H1 (cell line): ENCODE measurements at regions not wholly inside any gene's neighbourhood (a gene's known extent, or its start where the extent isn't known, plus 50 kb on each side); places are given as distances from the start of the nearest gene placed in this dataset.

Source experiments
- CTCF ChIA-PET: fragments of 300-600 bp; sonication (Branson Sonifier 250); formaldehyde crosslinking; loops from one replicate; lab custom pipeline; 2021; ENCODE audit not compliant: partially characterized antibody; lab: Charles Lee
- POLR2A ChIA-PET: fragments of 300-600 bp; sonication (Branson Sonifier 250); formaldehyde crosslinking; loops from one replicate; lab custom pipeline; 2021; ENCODE audit warnings: inconsistent platforms; ENCODE audit not compliant: partially characterized antibody; lab: Charles Lee
- DNase-seq, 2 experiments: peaks; one replicate each; pipeline versions ENCODE4 v3.0.0 to v3.0.0-alpha.2; 2010 to 2022; ENCODE audit warnings: low spot score in 2 of 2, low read depth in 1 of 2, mixed read lengths in 1 of 2
- FAIRE-seq: peaks from 2 replicates; lab custom pipeline; 2011; peaks lifted over from hg19 to GRCh38; lab: Jason Lieb, UNC
- H2AFZ ChIP-seq: 2 replicates; pipeline ENCODE4 v1.8.1; 2012; ENCODE audit warnings: low read length, inconsistent platforms
- H2AK5ac ChIP-seq: 2 replicates; pipeline ENCODE4 v1.6.1; 2013; ENCODE audit warnings: low read depth, low read length
- H2BK120ac ChIP-seq: replicated peaks from 2 replicates; pipeline ENCODE3; 2013; ENCODE audit warnings: low read depth, low read length, inconsistent platforms
- H2BK12ac ChIP-seq: 2 replicates; pipeline ENCODE4 v1.6.1; 2013; ENCODE audit warnings: low read depth, low read length
- H2BK15ac ChIP-seq: 2 replicates; pipeline ENCODE4 v1.6.1; 2013; ENCODE audit warnings: low read length
- H2BK20ac ChIP-seq: 2 replicates; pipeline ENCODE4 v1.6.1; 2013; ENCODE audit warnings: low read length
- H2BK5ac ChIP-seq: 2 replicates; pipeline ENCODE4 v1.6.1; 2013; ENCODE audit warnings: low read depth, low read length
- H3K14ac ChIP-seq: 2 replicates; pipeline ENCODE4 v1.6.1; 2013; ENCODE audit warnings: inconsistent platforms; ENCODE audit not compliant: insufficient read length
- H3K18ac ChIP-seq: 2 replicates; pipeline ENCODE4 v1.6.1; 2013; ENCODE audit warnings: low read length; ENCODE audit errors: extremely low read depth
- H3K23ac ChIP-seq: 2 replicates; pipeline ENCODE4 v1.6.1; 2013; ENCODE audit warnings: inconsistent platforms; ENCODE audit not compliant: insufficient read length
- H3K23me2 ChIP-seq: 2 replicates; pipeline ENCODE4 v1.6.1; 2013; ENCODE audit warnings: low read depth, low read length
- H3K27ac ChIP-seq: 2 replicates; pipeline ENCODE4 v1.6.1; 2011; ENCODE audit warnings: low read depth, low read length, inconsistent platforms
- H3K27me3 ChIP-seq, 4 experiments: replicated peaks in 1 of 4; 1 replicate in 1 of 4; 2 replicates in 3 of 4; pipeline versions ENCODE4 v1.6.1 to v1.8.1; 2011 to 2013; ENCODE audit warnings: low read length in 3 of 4, mild to moderate bottlenecking in 3 of 4, inconsistent platforms in 2 of 4, mixed read lengths in 2 of 4, moderate library complexity in 1 of 4; ENCODE audit not compliant: control insufficient read depth in 3 of 4, insufficient read depth in 3 of 4; ENCODE audit errors: extremely low read depth in 1 of 4
- H3K36me3 ChIP-seq, 4 experiments: 2 replicates each; pipeline versions ENCODE4 v1.6.1 to v1.8.1; 2011 to 2013; ENCODE audit warnings: mild to moderate bottlenecking in 4 of 4, low read length in 3 of 4, moderate library complexity in 2 of 4, control low read depth in 1 of 4, inconsistent platforms in 1 of 4; ENCODE audit not compliant: insufficient read depth in 4 of 4, control insufficient read depth in 2 of 4
- H3K4ac ChIP-seq: replicated peaks from 2 replicates; pipeline ENCODE3; 2013; ENCODE audit warnings: low read length, low read depth, mixed read lengths, inconsistent platforms; ENCODE audit not compliant: insufficient read length
- H3K4me1 ChIP-seq, 4 experiments: replicated peaks in 1 of 4; 1 replicate in 1 of 4; 2 replicates in 3 of 4; pipeline versions ENCODE4 v1.6.1 to v1.8.1; 2011 to 2013; ENCODE audit warnings: low read length in 3 of 4, inconsistent platforms in 2 of 4, mixed read lengths in 1 of 4; ENCODE audit not compliant: insufficient read depth in 4 of 4, control insufficient read depth in 3 of 4
- H3K4me2 ChIP-seq, 2 experiments: 2 replicates each; pipeline versions ENCODE4 v1.6.1 to v1.8.1; 2011 to 2013; ENCODE audit warnings: low read depth in 2 of 2, low read length in 2 of 2, control low read depth in 1 of 2, inconsistent platforms in 1 of 2, mild to moderate bottlenecking in 1 of 2; ENCODE audit not compliant: insufficient read depth in 1 of 2
- H3K4me3 ChIP-seq, 4 experiments: fragments of 200-600, 300-600 bp in 1 of 4; sonication (generic), shearing (Covaris generic), sonication (Bioruptor Twin) in 1 of 4; 2 replicates each; pipeline versions ENCODE4 v1.5.1 to v1.8.1; 2011 to 2016; ENCODE audit warnings: low read length in 4 of 4, low read depth in 3 of 4, control low read depth in 2 of 4, inconsistent platforms in 2 of 4, mild to moderate bottlenecking in 2 of 4, mixed read lengths in 1 of 4, moderate library complexity in 1 of 4; ENCODE audit not compliant: insufficient read depth in 2 of 4; ENCODE audit errors: extremely low read depth in 1 of 4
- H3K56ac ChIP-seq: replicated peaks from 2 replicates; pipeline ENCODE3; 2013; ENCODE audit warnings: low read depth, mild to moderate bottlenecking, mixed read lengths, low read length, inconsistent platforms; ENCODE audit not compliant: insufficient read length
- H3K79me1 ChIP-seq: 2 replicates; pipeline ENCODE4 v1.6.1; 2013; ENCODE audit warnings: low read depth, low read length, control low read depth
- H3K79me2 ChIP-seq, 2 experiments: 2 replicates each; pipeline versions ENCODE4 v1.6.1 to v1.8.1; 2012 to 2013; ENCODE audit warnings: low read length in 2 of 2, mild to moderate bottlenecking in 2 of 2, inconsistent platforms in 1 of 2; ENCODE audit not compliant: insufficient read depth in 2 of 2, control insufficient read depth in 1 of 2
- H3K9ac ChIP-seq, 4 experiments: replicated peaks in 1 of 4; 1 replicate in 1 of 4; 2 replicates in 3 of 4; pipeline versions ENCODE4 v1.6.1 to v1.8.1; 2011 to 2013; ENCODE audit warnings: low read depth in 3 of 4, low read length in 3 of 4, control low read depth in 2 of 4, mild to moderate bottlenecking in 2 of 4, moderate library complexity in 2 of 4, inconsistent platforms in 1 of 4; ENCODE audit errors: extremely low read depth in 1 of 4
- H3K9me3 ChIP-seq, 2 experiments: 2 replicates each; pipeline versions ENCODE4 v1.6.1 to v1.8.1; 2012 to 2013; ENCODE audit warnings: mild to moderate bottlenecking in 2 of 2, moderate library complexity in 2 of 2, control low read depth in 1 of 2, inconsistent platforms in 1 of 2, low read depth in 1 of 2, low read length in 1 of 2, mixed read lengths in 1 of 2; ENCODE audit not compliant: insufficient read depth in 2 of 2
- H4K20me1 ChIP-seq, 2 experiments: replicated peaks in 1 of 2; 2 replicates each; pipeline versions ENCODE3 to v1.8.1; 2011 to 2013; ENCODE audit warnings: inconsistent platforms in 2 of 2, low read length in 2 of 2, mild to moderate bottlenecking in 1 of 2; ENCODE audit not compliant: insufficient read depth in 2 of 2, control insufficient read depth in 1 of 2
- H4K5ac ChIP-seq: 2 replicates; pipeline ENCODE4 v1.6.1; 2013; ENCODE audit warnings: low read length, low read depth, mixed read lengths, inconsistent platforms; ENCODE audit not compliant: insufficient read length
- H4K8ac ChIP-seq: 2 replicates; pipeline ENCODE4 v1.8.0; 2013; ENCODE audit warnings: mild to moderate bottlenecking, moderate library complexity, low read length, inconsistent platforms; ENCODE audit not compliant: insufficient read depth; ENCODE audit errors: extremely low read depth
- H4K91ac ChIP-seq: replicated peaks from 2 replicates; pipeline ENCODE3; 2013; ENCODE audit warnings: low read length, mixed read lengths, inconsistent platforms; ENCODE audit not compliant: insufficient read length
- BACH1 ChIP-seq: IDR thresholded peaks from 2 replicates; pipeline ENCODE4 v1.6.1; 2012; ENCODE audit warnings: low read length, improper control_type of control experiment
- CEBPB ChIP-seq: IDR thresholded peaks from 2 replicates; pipeline ENCODE4 v1.6.1; 2012; ENCODE audit warnings: low read depth, low read length
- GTF2F1 ChIP-seq: IDR thresholded peaks from 2 replicates; pipeline ENCODE4 v1.6.1; 2012; ENCODE audit warnings: low read depth, low read length, improper control_type of control experiment, borderline replicate concordance
- MAFK ChIP-seq: IDR thresholded peaks from 2 replicates; pipeline ENCODE4 v1.6.1; 2012; ENCODE audit warnings: low read depth, mild to moderate bottlenecking, improper control_type of control experiment, low read length
- RAD21 ChIP-seq, 2 experiments: IDR thresholded peaks in 1 of 2; conservative IDR thresholded peaks in 1 of 2; 2 replicates each; pipeline ENCODE4 v1.6.1; 2011; ENCODE audit warnings: low read depth in 2 of 2, low read length in 2 of 2, improper control_type of control experiment in 1 of 2, inconsistent platforms in 1 of 2, mild to moderate bottlenecking in 1 of 2, moderate library complexity in 1 of 2
- RFX5 ChIP-seq: IDR thresholded peaks from 2 replicates; pipeline ENCODE4 v1.6.1; 2011; ENCODE audit warnings: low read depth, low read length, improper control_type of control experiment, borderline replicate concordance
- SIX5 ChIP-seq: IDR thresholded peaks from 2 replicates; pipeline ENCODE4 v1.6.1; 2011; ENCODE audit warnings: mild to moderate bottlenecking, low read depth, low read length
- SRF ChIP-seq: IDR thresholded peaks from 2 replicates; pipeline ENCODE4 v1.6.1; 2011; ENCODE audit warnings: mild to moderate bottlenecking, low read depth, low read length, moderate library complexity
- SUZ12 ChIP-seq: fragments of 200-600 bp; sonication (generic); IDR thresholded peaks from 2 replicates; pipeline ENCODE4 v1.6.1; 2012; ENCODE audit warnings: mild to moderate bottlenecking, inconsistent platforms, low read length, moderate library complexity, mixed read lengths
- TAF7 ChIP-seq: optimal IDR thresholded peaks from 2 replicates; pipeline ENCODE3; 2011; ENCODE audit warnings: low read depth, mild to moderate bottlenecking, inconsistent platforms, low read length, moderate library complexity, borderline replicate concordance
- WGBS, 2 experiments: shearing (Covaris generic) in 1 of 2; methylation state at CpG; one replicate each; pipeline versions ENCODE4 v1.1.6 to v1.1.7; 2013 to 2015; ENCODE audit warnings: low lambda C conversion rate in 2 of 2, mixed read lengths in 2 of 2, inconsistent platforms in 1 of 2, low coverage in 1 of 2, missing lambda C conversion rate in 1 of 2; ENCODE audit not compliant: insufficient replicate concordance in 2 of 2, insufficient coverage in 1 of 2, insufficient read length in 1 of 2; ENCODE audit errors: extremely low coverage in 1 of 2, missing lambda C conversion rate in 1 of 2; 5-methylcytosine and 5-hydroxymethylcytosine counted together

- Histone ChIP-seq H3K79me2 (no peaks in the 10 kb centered on the region), H3K23ac (no peak overlapping the region), H3K79me1 (no peaks in the 10 kb centered on the region), H2BK12ac (no peak overlapping the region; the same call in 1 of the 2 replicates), H2AFZ (no peak overlapping the region), H3K9me3 (peaks cover 0 to 4% of the 10 kb centered on the region in 2 experiments; a peak in 1 of 4 replicates), H3K4me3 (no peak overlapping the region), H3K27ac (no peak overlapping the region), H2BK120ac (peak overlapping the region; percentile 52), H3K4me2 (no peak overlapping the region)
- CTCF ChIA-PET: interaction anchor here (0.7 to 1.1 kb wide), 2 partner anchors 122 to 770 kb away, joined by 3 read pairs; no protein-coding TSS in a partner anchor
- no peak for TF ChIP-seq MAFK
- TF ChIP-seq RAD21 (IDR thresholded peaks at IDR 0.05 in 1 of 2, conservative IDR thresholded peaks at IDR 0.05 in 1 of 2; ENCODE audit: low read depth in 2 of 2, low read length in 2 of 2): no peak
- no peak for TF ChIP-seq TAF7
- TF ChIP-seq BACH1: no peak
- TF ChIP-seq SUZ12: no peak
- TF ChIP-seq CEBPB: no peak
- TF ChIP-seq RFX5: no peak
- no peak for TF ChIP-seq SIX5
- TF ChIP-seq SRF: no peak
- no peak for TF ChIP-seq GTF2F1
- TF ChIP-seq, all 59 proteins: peak for 0
- H3K23me2 ChIP-seq: no peaks in the 10 kb centered on the region; the same call in 1 of the 2 replicates
- DNase-seq (no peak), FAIRE-seq (no peak)
- H3K4ac ChIP-seq: peak overlapping the region; percentile 17
- H2AK5ac ChIP-seq: no peak overlapping the region; the same call in 1 of the 2 replicates
- peak overlapping the region; percentile 1; the same call in 1 of the 2 replicates for H2BK20ac ChIP-seq
- no peaks in the 10 kb centered on the region for H3K27me3 ChIP-seq
- WGBS, 2 experiments: 78% methylated on average over 3 of the region's 3 CpGs; no CpG with 5 or more reads in 1 of the 2 experiments
- H4K91ac ChIP-seq: peak overlapping the region; percentile 63
- H2BK15ac ChIP-seq: no peak overlapping the region
- POLR2A ChIA-PET: no interaction called here
- no peak overlapping the region for H4K5ac ChIP-seq
- H4K8ac ChIP-seq: no peak overlapping the region
- peaks cover 3 to 23% (median 10%) of the 10 kb centered on the region in 4 experiments; a peak in 6 of 7 replicates for H3K4me1 ChIP-seq
- H3K9ac ChIP-seq: no peak overlapping the region
- H3K18ac ChIP-seq: peak overlapping the region; percentile 2; the same call in 1 of the 2 replicates
- no peaks in the 10 kb centered on the region; a peak in 1 of 8 replicates for H3K36me3 ChIP-seq
- H4K20me1 ChIP-seq: no peaks in the 10 kb centered on the region
- H2BK5ac ChIP-seq: no peak overlapping the region; the same call in 1 of the 2 replicates
- H3K56ac ChIP-seq: no peak overlapping the region
- H3K14ac ChIP-seq: no peak overlapping the region
Measured at GRCh38 chr2:220506466-220506865, 879.0 kb downstream of the SLC4A3 start.
